ENCODE measurements at regions not wholly inside any gene's neighbourhood (a gene's known extent, or its start where the extent isn't known, plus 50 kb on each side); places are given as distances from the start of the nearest gene placed in this dataset.

GRCh38 chr1:42034426-42034825, 115.7 kb upstream of the HIVEP3 start:
- TF ChIP-seq POLR2A (IDR thresholded peaks at IDR 0.05): no peak
- no peak for TF ChIP-seq CTCF (IDR thresholded peaks at IDR 0.05)
